ENCODE measurements at regions not wholly inside any gene's neighbourhood (a gene's known extent, or its start where the extent isn't known, plus 50 kb on each side); places are given as distances from the start of the nearest gene placed in this dataset.

GRCh38 chr2:225097035-225097434, 54.8 kb upstream of the DOCK10 start:
- TF ChIP-seq POLR2A (IDR thresholded peaks at IDR 0.05; ENCODE audit: low read length) = no peak
- no peak for TF ChIP-seq GATA1 (IDR thresholded peaks at IDR 0.05; ENCODE audit: low read depth, low read length)
